HG03442 (cell line): ENCODE measurements at regions not wholly inside any gene's neighbourhood (a gene's known extent, or its start where the extent isn't known, plus 50 kb on each side); places are given as distances from the start of the nearest gene placed in this dataset.
"Not testable (repeated sequence)": the region's sequence is repeated elsewhere in the genome, so short reads cannot be mapped to it uniquely, and the experiment has no call there.

Experiments
- ATAC-seq: cut with Tn5 transposase; IDR thresholded peaks from one replicate; pipeline ENCODE4 v1.9.1; 2021; ENCODE audit warnings: mild to moderate bottlenecking, moderate library complexity; ENCODE audit not compliant: unreplicated experiment

- no peak for ATAC-seq
Observed at GRCh38 chr13:59368693-59369092, 795.0 kb downstream of the DIAPH3 start.

- ATAC-seq, result no peak
Observed at GRCh38 chr13:59371229-59371628, 792.5 kb downstream of the DIAPH3 start.

DNA sequence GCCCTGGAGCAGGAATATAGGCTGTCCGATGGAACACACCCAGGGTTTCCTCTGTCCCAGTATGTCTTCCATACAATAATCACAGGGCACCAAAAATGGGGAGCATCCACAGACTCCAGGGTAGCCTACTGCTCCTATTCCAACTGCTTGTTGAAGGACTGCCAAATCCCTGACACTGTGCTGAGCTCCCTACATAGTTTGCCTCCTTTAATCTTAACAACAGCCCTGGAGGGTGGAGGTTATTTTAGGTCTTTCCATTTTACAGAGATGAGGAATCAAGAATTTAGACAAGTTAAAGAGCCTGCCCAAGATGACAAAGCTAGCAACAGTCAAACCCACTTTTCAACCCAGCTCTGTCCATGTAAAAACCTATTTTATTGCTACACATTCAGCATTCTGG is 790.4 kb downstream of the DIAPH3 start:
- no peak for ATAC-seq

DNA sequence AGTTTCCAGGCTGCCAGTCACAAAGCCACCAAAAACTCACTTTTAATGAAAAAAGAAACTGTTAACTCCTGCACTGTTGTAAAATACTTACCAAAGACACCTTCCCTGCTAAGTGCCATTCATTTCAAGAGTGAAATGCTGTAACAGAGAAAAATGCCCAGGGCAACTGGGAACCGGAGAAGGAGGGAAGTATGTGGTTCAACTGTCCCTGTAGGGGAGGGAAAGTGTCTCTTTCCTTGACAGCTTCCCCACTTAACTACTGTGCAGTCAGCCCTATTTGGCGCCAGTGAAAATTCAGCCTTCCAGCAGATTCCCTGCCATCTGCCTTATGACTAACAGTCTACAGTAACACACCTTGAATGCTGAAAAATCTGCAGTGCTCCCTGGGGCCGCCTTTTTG is 789.0 kb downstream of the DIAPH3 start:
- no peak for ATAC-seq

GRCh38 chr13:59384154-59384553 is 779.6 kb downstream of the DIAPH3 start:
- no peak for ATAC-seq

DNA sequence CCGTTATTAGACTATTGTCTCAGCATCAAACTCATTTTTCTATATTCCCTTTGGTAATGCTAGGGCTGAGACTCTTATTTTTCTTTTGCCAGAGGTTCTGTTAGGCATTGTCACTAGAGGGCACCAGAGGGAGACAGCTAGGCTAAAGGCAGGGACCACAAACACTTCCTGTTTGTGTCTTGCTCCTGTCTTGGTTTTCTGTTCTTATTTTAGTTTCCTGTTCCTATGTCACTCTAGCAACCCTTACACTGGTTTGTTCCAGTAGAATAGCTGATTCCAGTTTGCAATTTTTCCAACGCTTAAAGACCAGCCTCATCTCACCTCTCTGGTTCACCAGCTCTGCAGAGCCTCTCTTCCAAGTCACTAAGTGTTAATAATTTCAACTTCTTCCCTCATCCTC is 772.0 kb downstream of the DIAPH3 start:
- ATAC-seq, result peak; percentile 99

GRCh38 chr13:59392328-59392727 is 771.4 kb downstream of the DIAPH3 start:
- no peak for ATAC-seq

DNA sequence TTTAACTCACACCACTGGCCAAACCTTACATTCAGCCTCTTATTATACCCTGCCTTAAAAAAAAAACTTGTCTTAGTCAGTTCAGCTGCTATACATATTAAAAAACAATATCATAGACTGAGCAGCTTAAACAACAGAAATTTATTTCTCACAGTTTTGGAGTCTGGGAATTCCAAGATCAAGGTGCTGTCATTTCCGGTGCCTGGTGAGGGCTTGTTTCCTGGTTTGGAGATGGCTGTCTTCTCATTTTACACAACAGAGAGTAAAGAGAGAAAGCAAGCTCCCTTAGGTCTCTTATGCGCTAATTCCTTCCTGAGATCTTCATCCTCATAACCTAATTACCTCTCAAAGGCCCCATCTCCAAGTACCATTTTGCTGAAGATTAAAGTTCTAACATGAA is 769.2 kb downstream of the DIAPH3 start:
- no peak for ATAC-seq

DNA sequence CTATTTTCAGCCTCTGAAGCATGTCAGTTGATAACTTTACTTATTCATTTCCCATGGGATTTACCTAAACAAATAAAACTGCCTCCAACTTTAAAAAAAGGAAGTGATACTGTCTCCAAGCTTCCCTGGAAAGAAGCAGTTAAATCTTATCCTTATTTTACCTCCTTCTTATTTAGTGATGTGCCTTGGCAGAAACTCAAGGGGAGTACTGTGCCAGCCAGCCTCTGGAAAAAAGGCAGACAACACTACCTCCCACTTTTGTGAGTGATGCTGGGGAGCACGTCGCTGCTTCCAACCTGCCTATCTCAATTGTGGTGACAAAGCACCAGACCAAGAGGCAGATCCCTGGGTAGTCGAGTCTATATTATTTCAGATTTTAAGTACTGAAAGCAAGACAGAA is 765.6 kb downstream of the DIAPH3 start:
- no peak for ATAC-seq

DNA sequence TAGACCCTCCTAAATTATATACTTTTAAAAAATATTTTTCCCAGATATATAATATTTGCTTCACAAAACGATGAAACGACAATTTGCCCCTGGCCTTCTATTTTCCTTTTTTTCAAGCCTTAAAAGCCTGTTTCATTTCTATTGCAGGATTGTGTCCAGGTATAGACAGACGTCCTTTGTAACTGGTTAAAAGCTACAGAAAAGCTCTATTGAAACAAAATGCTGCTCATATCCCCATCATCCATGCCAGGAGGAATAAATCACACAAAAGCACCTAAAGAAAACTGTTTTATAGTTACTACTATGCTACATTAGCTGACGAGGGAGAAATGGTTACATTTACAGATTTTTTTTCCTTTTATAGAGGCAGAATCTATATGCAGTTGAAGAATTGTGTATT is 765.1 kb downstream of the DIAPH3 start:
- no peak for ATAC-seq

DNA sequence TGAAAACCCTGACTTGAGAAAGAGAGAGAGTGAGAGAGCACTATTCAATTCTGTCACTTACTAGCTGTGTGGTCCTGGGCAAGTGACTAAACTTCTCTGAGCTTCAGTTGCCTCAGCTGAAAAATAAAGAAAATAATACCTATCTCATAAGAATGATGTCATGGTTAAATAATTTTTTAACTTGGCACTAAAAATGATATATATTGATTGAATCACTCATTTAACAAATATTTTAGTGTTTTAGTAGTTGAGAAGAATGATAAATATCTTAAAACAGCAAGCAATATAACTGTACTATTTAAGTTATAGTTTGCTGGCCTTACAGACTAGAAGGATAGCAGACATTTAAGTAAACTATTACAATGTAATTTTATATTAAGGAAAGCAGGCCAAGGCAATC is 764.2 kb downstream of the DIAPH3 start:
- ATAC-seq, result no peak

GRCh38 chr13:59404331-59404730 is 759.4 kb downstream of the DIAPH3 start:
- ATAC-seq, result no peak

- not testable (repeated sequence) for ATAC-seq
Observed at GRCh38 chr13:59407251-59407650, 756.5 kb downstream of the DIAPH3 start.

DNA sequence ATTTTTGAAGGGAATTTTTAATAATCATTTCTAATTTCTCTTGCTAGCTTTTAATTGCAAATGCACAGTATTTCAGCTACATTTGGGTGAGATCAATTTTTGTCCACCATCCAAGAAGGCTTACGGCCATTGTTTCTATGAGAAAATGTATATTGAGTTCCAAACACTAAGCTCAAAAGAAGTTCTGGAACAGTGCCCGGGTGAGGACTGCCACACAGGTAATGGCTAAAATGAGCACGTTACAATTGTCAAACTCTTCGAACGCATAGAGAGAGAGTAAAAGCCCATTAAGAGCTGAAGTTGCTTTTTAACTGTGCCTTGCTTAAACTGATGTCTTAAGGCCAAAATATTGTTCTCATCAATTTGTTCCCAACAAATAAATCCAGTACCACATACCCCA is 755.0 kb downstream of the DIAPH3 start:
- ATAC-seq, result no peak

DNA sequence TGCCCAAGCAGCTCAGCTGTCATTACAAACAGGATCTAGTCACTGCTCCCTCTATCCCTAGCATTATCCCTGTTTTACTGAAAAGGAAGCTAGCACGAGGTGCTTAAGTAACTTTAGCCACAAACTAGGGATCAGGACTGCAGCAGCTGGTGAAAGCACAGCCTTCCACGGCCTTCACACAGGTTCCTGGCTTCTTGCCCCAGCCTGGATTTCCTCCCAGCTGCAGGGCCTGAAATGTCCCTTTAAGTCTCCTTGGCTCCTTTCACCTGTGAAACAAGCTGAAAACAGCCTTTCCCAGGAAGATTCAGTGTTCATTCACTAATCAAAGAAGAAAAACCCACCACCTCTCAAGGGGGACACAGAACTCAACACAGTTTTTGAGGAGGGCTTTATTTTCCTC is 754.5 kb downstream of the DIAPH3 start:
- ATAC-seq, result no peak

- ATAC-seq, result no peak
Observed at GRCh38 chr13:59409634-59410200, 754.0 kb downstream of the DIAPH3 start.

DNA sequence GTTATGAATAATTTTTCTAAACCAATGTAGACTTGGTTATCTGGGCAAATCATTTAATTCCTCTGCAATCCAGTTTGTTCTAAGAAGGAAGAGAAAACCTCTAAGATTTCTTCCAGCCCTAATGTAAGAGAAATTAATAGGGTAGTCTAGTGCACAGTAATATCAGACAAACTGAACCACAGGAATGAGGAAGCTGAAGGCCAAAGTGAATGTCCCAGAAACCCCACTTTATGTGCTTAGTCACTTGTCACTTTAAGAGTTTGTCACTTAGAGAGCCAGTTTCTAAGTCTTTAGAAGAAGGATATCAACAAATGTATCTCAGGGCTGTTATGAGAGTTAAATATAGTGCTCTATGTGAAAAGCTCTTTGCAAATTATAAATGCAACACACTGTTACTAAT is 750.6 kb downstream of the DIAPH3 start:
- peak; percentile 99 for ATAC-seq

GRCh38 chr13:59414006-59414405 is 749.7 kb downstream of the DIAPH3 start:
- ATAC-seq, result no peak

GRCh38 chr13:59415498-59415897 is 748.2 kb downstream of the DIAPH3 start:
- ATAC-seq, result no peak

DNA sequence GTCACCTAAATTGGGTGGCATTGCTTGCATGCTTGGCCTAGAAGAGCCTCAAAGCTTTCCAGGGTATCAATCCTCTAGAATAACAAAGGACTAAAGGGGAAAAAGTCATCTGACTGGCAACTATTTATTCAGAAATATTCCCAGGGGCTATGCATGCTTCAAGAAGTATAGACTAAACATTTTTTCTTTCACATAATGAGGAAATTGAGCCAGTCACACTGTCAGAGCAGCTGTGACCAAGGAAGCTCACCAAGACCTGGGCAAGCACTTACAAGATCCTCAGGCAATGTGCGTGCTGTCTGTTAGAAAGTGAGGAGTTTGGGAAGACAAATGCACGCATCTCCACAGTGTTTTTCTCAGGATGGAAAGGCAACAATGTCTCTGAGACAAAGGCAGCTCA is 747.2 kb downstream of the DIAPH3 start:
- no peak for ATAC-seq

DNA sequence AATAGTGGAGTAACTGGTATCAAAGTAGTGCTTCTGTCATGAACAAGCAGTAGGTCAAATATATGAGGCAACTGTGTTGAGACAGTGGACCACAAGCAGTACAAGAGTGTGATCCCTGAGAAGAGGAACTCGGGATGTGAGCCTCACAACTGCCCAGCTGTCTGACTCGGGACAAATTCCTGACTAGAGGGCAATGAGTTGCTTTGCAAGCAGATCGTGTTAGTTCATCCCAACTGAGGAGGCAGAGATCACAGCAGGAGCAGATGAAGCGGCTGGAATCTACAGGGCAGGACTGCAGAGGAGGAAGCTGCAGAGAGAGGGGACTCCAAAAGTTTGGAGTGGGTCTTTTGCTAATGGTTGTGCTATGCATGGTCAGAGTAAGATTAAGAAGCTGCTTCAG is 741.1 kb downstream of the DIAPH3 start:
- no peak for ATAC-seq

- no peak for ATAC-seq
Observed at GRCh38 chr13:59423708-59424340, 739.9 kb downstream of the DIAPH3 start.

GRCh38 chr13:59424661-59425060 is 739.1 kb downstream of the DIAPH3 start:
- no peak for ATAC-seq
